ENCODE measurements at regions not wholly inside any gene's neighbourhood (a gene's known extent, or its start where the extent isn't known, plus 50 kb on each side); places are given as distances from the start of the nearest gene placed in this dataset.
"Not testable (repeated sequence)": the region's sequence is repeated elsewhere in the genome, so short reads cannot be mapped to it uniquely, and the experiment has no call there.

DNA sequence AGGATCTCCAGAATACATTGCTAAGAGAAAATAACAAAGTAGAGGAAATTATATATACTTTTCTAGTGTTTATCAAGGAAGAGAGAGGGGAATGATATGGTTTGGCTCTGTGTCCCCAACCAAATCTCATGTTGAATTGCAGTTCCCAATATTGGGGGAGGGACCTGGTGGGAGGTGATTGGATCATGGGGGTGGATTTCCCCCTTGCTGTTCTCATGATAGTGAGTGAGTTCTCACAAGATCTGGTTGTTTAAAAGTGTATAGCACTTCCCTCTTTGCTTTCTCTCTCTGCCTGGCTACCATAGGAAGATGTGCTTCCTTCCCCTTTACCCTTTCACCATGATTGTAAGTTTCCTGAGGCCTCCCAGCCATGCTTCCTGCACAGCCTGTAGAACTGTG is 337.9 kb downstream of the SEMA3D start:
- not testable (repeated sequence) for H3K4me1 Mint-ChIP-seq (ENCODE audit: low read depth); H3K27ac Mint-ChIP-seq; H3K27me3 Mint-ChIP-seq (ENCODE audit: low read depth); H3K9me3 Mint-ChIP-seq; H3K4me3 Mint-ChIP-seq; H3K36me3 Mint-ChIP-seq (ENCODE audit: low read depth)

- Mint-ChIP-seq H3K27me3 (ENCODE audit: low read depth) (no peaks in the 10 kb centered on the region), H3K4me1 (ENCODE audit: low read depth) (no peaks in the 10 kb centered on the region), H3K27ac (no peak overlapping the region), H3K4me3 (no peak overlapping the region), H3K36me3 (ENCODE audit: low read depth) (no peaks in the 10 kb centered on the region), H3K9me3 (no peaks in the 10 kb centered on the region)
Measured at GRCh38 chr7:84848219-84848973, 338.5 kb downstream of the SEMA3D start.

DNA sequence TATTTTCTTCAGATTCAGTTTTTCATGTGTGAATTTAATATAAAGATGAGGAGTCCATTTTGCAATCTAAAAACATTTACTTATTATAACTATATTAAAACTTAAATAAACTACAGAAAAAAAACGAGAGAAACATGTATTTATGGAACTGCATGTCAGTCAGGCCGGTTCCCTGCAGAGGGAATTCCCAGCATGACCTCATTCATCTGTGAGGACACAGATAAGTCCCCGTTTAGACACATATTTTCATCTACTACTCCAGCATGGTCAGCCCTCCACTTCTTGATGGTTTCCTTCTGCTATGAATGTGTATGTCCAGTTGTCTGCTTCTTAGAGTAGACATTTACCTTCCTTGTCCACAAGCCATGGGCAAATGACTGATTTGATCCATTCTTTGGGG is 339.1 kb downstream of the SEMA3D start:
- Mint-ChIP-seq H3K4me1 (ENCODE audit: low read depth) (no peaks in the 10 kb centered on the region), H3K27ac (no peak overlapping the region), H3K36me3 (ENCODE audit: low read depth) (no peaks in the 10 kb centered on the region), H3K4me3 (no peak overlapping the region), H3K27me3 (ENCODE audit: low read depth) (no peaks in the 10 kb centered on the region), H3K9me3 (no peaks in the 10 kb centered on the region)

- no peaks in the 10 kb centered on the region for H3K4me1 Mint-ChIP-seq (ENCODE audit: low read depth)
Measured at GRCh38 chr7:84847038-84847437, 339.8 kb downstream of the SEMA3D start.

GRCh38 chr7:84845971-84846370 is 340.9 kb downstream of the SEMA3D start:
- Mint-ChIP-seq H3K36me3 (ENCODE audit: low read depth) (no peaks in the 10 kb centered on the region), H3K4me3 (no peak overlapping the region), H3K27me3 (ENCODE audit: low read depth) (no peaks in the 10 kb centered on the region), H3K9me3 (no peaks in the 10 kb centered on the region), H3K27ac (no peak overlapping the region), H3K4me1 (ENCODE audit: low read depth) (no peaks in the 10 kb centered on the region)

More at GRCh38 chr7:84847038-84847437, 339.8 kb downstream of the SEMA3D start:
- Mint-ChIP-seq H3K4me3 (no peak overlapping the region), H3K36me3 (ENCODE audit: low read depth) (no peaks in the 10 kb centered on the region), H3K27me3 (ENCODE audit: low read depth) (no peaks in the 10 kb centered on the region), H3K9me3 (no peaks in the 10 kb centered on the region), H3K27ac (no peak overlapping the region)

DNA sequence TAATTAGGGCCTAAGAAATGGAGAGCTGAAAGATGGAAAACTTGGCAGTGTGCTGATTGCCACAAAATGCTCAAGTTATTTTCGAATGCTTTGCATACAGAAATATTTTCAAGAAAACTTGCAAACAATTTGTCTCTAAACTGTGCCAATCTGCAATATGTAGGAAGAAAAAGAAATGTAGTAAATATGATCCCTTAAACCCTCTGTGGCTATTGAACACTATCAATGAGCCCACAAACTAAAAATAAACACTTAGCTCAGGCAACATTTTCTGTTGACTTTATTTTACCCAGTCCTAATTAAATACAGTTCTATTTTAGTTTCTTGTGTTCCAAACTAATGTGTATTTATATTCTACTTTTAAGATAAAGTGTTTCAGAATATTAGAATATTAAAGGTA is 342.1 kb downstream of the SEMA3D start:
- H3K4me1 Mint-ChIP-seq (ENCODE audit: low read depth): no peaks in the 10 kb centered on the region
- no peaks in the 10 kb centered on the region for H3K36me3 Mint-ChIP-seq (ENCODE audit: low read depth)
- H3K4me3 Mint-ChIP-seq: no peak overlapping the region
- H3K27me3 Mint-ChIP-seq (ENCODE audit: low read depth): no peaks in the 10 kb centered on the region
- no peak overlapping the region for H3K27ac Mint-ChIP-seq
- no peaks in the 10 kb centered on the region for H3K9me3 Mint-ChIP-seq

DNA sequence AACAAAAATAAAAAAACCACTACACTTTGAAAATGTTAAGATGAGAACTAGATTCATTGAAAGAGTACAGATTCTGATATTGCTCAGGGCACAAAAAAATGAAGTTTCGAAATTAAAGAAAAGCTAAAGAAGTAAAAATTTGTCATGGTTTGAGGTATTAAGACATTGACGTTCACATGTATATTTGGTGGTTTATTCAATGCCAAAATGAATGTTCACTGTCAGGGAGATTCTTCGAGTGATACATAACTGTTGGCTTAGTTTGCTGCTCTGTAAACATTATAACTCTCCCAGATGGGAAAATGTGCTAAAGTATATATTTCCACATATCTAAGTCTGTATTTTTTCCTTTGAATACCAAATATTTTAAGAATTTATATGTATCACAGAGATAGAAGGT is 345.0 kb downstream of the SEMA3D start:
- Mint-ChIP-seq H3K36me3 (ENCODE audit: low read depth) (no peaks in the 10 kb centered on the region), H3K9me3 (no peaks in the 10 kb centered on the region), H3K4me3 (no peak overlapping the region), H3K27me3 (ENCODE audit: low read depth) (no peaks in the 10 kb centered on the region), H3K27ac (no peak overlapping the region), H3K4me1 (ENCODE audit: low read depth) (no peaks in the 10 kb centered on the region)

DNA sequence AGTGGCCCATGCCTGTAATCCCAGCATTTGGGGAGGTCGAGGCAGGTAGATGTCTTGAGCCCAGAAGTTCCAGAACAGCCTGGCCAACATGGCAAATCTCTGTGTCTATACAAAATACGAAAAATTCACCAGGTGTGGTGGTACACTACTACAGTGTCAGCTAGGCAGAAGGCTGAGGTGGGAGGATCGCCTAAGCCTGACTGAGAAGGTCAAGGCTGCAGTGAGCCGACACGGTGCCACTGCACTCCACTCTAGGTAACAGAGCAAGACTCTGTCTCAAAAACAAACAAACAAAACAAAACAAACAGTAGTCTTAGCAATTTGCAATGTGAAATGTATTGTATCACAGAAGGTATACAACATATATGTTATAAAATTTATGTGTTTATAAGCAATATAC is 348.0 kb downstream of the SEMA3D start:
- Mint-ChIP-seq H3K27me3 (ENCODE audit: low read depth) (no peaks in the 10 kb centered on the region), H3K4me3 (no peak overlapping the region), H3K36me3 (ENCODE audit: low read depth) (no peaks in the 10 kb centered on the region), H3K4me1 (ENCODE audit: low read depth) (no peaks in the 10 kb centered on the region), H3K27ac (no peak overlapping the region), H3K9me3 (no peaks in the 10 kb centered on the region)

DNA sequence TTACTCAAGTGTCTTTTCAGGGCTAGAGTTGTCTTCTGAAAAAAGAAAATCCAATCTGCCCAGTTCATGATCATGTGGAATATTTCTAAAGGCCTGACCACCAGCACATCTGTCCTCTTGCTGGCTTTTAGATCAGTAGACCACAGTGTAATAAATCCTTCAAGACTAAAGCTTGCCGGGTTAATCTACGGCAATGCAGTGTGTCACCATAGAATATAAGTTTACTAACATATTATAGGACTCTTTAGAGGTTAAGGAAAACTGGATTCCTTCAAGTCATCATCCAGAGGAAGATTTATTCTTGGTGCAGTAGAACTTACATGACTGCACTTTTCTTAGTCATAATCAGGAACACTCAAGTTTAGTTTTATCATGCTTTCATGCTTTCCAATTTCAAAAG is 349.5 kb downstream of the SEMA3D start:
- Mint-ChIP-seq H3K4me3 (no peak overlapping the region), H3K36me3 (ENCODE audit: low read depth) (no peaks in the 10 kb centered on the region), H3K4me1 (ENCODE audit: low read depth) (no peaks in the 10 kb centered on the region), H3K27me3 (ENCODE audit: low read depth) (no peaks in the 10 kb centered on the region), H3K9me3 (no peaks in the 10 kb centered on the region), H3K27ac (no peak overlapping the region)

- Mint-ChIP-seq H3K36me3 (ENCODE audit: low read depth) (no peaks in the 10 kb centered on the region), H3K4me1 (ENCODE audit: low read depth) (no peaks in the 10 kb centered on the region), H3K27me3 (ENCODE audit: low read depth) (no peaks in the 10 kb centered on the region), H3K4me3 (no peak overlapping the region), H3K9me3 (no peaks in the 10 kb centered on the region), H3K27ac (no peak overlapping the region)
Measured at GRCh38 chr7:84829719-84830118, 357.1 kb downstream of the SEMA3D start.

DNA sequence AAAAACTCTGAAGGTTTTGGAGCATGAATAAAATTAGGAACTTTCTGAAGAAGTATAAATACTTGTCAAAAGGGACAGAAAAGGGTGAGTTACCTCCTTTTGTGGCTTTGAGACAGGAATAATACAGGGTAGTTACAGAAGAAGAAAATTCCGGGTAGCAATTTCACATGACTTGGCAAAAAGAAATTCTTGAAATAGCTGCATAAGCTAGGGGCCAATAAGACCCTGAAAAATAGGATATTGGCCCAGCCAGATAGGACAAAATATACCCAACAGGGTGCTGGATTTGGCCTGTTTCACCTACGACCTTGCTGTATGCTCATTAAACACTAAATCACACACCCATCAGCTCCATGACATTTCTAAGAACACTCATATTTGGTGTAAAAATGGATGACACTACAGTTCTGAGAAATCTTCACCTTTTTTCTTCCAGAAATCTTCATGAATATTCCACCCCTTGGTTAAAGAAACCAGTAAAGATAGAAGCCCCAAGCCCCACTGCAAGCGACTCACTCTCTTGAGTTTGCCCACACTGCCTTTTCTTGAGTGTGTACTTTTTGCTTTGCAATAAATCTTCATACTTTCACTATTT is 362.7 kb downstream of the SEMA3D start:
- H3K9me3 Mint-ChIP-seq: no peaks in the 10 kb centered on the region
- no peak overlapping the region for H3K4me3 Mint-ChIP-seq
- H3K36me3 Mint-ChIP-seq (ENCODE audit: low read depth): no peaks in the 10 kb centered on the region
- H3K27me3 Mint-ChIP-seq (ENCODE audit: low read depth): no peaks in the 10 kb centered on the region
- no peaks in the 10 kb centered on the region for H3K4me1 Mint-ChIP-seq (ENCODE audit: low read depth)
- no peak overlapping the region for H3K27ac Mint-ChIP-seq

GRCh38 chr7:84823530-84823929 is 363.3 kb downstream of the SEMA3D start:
- no peaks in the 10 kb centered on the region for H3K9me3 Mint-ChIP-seq
- H3K27me3 Mint-ChIP-seq (ENCODE audit: low read depth): no peaks in the 10 kb centered on the region
- H3K27ac Mint-ChIP-seq: no peak overlapping the region

DNA sequence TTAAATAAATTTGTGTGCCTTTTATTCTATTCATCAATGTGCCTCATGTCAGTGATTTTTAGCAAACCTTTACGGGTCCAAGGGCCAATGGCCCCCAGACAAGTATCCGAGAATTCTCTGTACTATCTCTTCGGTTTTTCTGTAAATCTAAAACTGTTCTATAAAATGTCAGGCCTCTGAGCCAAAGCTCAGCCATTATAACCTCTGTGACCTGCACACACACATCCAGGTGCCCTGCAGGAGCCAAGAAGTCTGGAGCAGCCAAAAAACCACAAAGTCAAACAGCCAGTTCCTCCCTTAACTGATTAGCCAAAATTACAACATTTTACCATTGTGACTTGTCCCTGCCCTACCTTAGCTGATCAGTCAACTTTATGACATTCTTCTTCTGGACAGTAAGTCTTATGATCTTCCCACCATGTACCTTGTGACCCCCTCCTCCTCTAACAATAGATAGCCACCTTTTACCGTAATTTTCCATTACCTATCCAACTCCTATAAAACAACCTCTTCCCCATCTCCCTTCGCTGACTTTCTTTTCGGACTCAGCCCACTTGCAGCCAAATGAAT is 363.8 kb downstream of the SEMA3D start:
- Mint-ChIP-seq H3K4me1 (ENCODE audit: low read depth) (no peaks in the 10 kb centered on the region), H3K4me3 (no peak overlapping the region), H3K27ac (no peak overlapping the region), H3K27me3 (ENCODE audit: low read depth) (no peaks in the 10 kb centered on the region), H3K36me3 (ENCODE audit: low read depth) (no peaks in the 10 kb centered on the region), H3K9me3 (no peaks in the 10 kb centered on the region)

More at GRCh38 chr7:84823530-84823929, 363.3 kb downstream of the SEMA3D start:
- Mint-ChIP-seq H3K36me3 (ENCODE audit: low read depth) (no peaks in the 10 kb centered on the region), H3K4me3 (no peak overlapping the region), H3K4me1 (ENCODE audit: low read depth) (no peaks in the 10 kb centered on the region)

DNA sequence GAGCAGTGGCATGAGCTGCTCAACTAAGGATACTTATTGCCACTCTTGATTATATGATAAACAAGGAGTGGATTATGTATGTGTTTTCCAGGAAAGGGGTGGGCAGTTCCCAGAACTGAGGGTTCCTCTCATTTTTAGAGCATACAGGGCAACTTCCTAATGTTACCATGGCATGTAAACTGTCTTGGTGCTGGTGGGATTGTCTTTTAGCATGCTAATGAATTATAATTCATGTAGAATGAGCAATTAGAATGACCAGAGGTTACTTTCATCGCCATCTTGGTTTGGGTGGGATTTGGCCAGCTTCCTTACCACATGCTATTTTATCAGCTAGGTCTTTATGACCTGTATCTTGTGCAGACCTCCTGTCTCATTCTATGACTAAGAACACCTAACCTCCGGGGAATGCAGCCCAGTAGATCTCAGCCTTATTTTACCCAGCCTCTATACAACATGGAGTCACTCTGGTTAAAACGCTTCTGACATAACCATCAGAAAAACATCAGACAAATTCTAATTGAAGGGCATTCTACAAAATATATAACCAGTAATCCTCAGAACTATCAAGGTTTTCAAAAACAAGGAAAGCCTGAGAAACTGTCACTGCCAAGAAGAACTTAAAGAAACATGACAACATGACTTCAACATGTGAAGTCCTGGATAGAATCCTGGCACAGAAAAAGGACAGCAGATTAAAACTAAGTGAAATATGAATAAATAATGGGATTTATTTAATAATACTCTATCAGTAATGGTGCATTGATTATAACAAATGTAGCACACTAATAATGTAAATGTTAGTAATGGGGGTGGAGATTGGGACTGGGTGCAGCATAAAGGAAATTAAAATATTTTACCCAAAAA is 365.0 kb downstream of the SEMA3D start:
- no peaks in the 10 kb centered on the region for H3K4me1 Mint-ChIP-seq (ENCODE audit: low read depth)
- no peaks in the 10 kb centered on the region for H3K27me3 Mint-ChIP-seq (ENCODE audit: low read depth)
- H3K4me3 Mint-ChIP-seq: no peak overlapping the region
- no peaks in the 10 kb centered on the region for H3K9me3 Mint-ChIP-seq
- H3K27ac Mint-ChIP-seq: no peak overlapping the region
- no peaks in the 10 kb centered on the region for H3K36me3 Mint-ChIP-seq (ENCODE audit: low read depth)
